NCI-H446 treated with DMSO at 0.1 percent for 48 hours (cell line): ENCODE measurements at regions not wholly inside any gene's neighbourhood (a gene's known extent, or its start where the extent isn't known, plus 50 kb on each side); places are given as distances from the start of the nearest gene placed in this dataset.
"Not testable (repeated sequence)": the region's sequence is repeated elsewhere in the genome, so short reads cannot be mapped to it uniquely, and the experiment has no call there.

Experiments used
- DNase-seq: peaks from one replicate; lab custom pipeline; 2025; lab: John Stamatoyannopoulos, UW

- no peak for DNase-seq
Measured at GRCh38 chr2:36058076-36058475, 297.5 kb upstream of the CRIM1 start.

- DNase-seq, result no peak
Measured at GRCh38 chr2:36052819-36053218, 302.8 kb upstream of the CRIM1 start.

- DNase-seq, result no peak
Measured at GRCh38 chr2:36044411-36044810, 311.2 kb upstream of the CRIM1 start.

- no peak for DNase-seq
Measured at GRCh38 chr2:36035137-36035536, 320.4 kb upstream of the CRIM1 start.

GRCh38 chr2:36032046-36032445 is 323.5 kb upstream of the CRIM1 start:
- no peak for DNase-seq

GRCh38 chr2:36031471-36031870 is 324.1 kb upstream of the CRIM1 start:
- no peak for DNase-seq

GRCh38 chr2:36027616-36028015 is 328.0 kb upstream of the CRIM1 start:
- no peak for DNase-seq

- no peak for DNase-seq
Measured at GRCh38 chr2:36013064-36013463, 342.5 kb upstream of the CRIM1 start.

GRCh38 chr2:36006444-36006843 is 349.1 kb upstream of the CRIM1 start:
- no peak for DNase-seq

GRCh38 chr2:36002941-36003340 is 352.6 kb upstream of the CRIM1 start:
- no peak for DNase-seq

- DNase-seq, result no peak
Measured at GRCh38 chr2:35997488-35997887, 358.1 kb upstream of the CRIM1 start.

- no peak for DNase-seq
Measured at GRCh38 chr2:35989503-35989902, 366.1 kb upstream of the CRIM1 start.

- no peak for DNase-seq
Measured at GRCh38 chr2:35989040-35989439, 366.5 kb upstream of the CRIM1 start.

GRCh38 chr2:35986871-35987270 is 368.7 kb upstream of the CRIM1 start:
- DNase-seq, result no peak

- DNase-seq, result no peak
Measured at GRCh38 chr2:35978218-35978617, 377.4 kb upstream of the CRIM1 start.

- no peak for DNase-seq
Measured at GRCh38 chr2:35976611-35977010, 379.0 kb upstream of the CRIM1 start.

GRCh38 chr2:35973737-35974132 is 381.8 kb upstream of the CRIM1 start:
- no peak for DNase-seq

- no peak for DNase-seq
Measured at GRCh38 chr2:35973132-35973736, 382.3 kb upstream of the CRIM1 start.

- no peak for DNase-seq
Measured at GRCh38 chr2:35963824-35964223, 391.8 kb upstream of the CRIM1 start.

- DNase-seq, result no peak
Measured at GRCh38 chr2:35963357-35963756, 392.2 kb upstream of the CRIM1 start.

GRCh38 chr2:35962585-35963146 is 392.9 kb upstream of the CRIM1 start:
- DNase-seq, result no peak

- no peak for DNase-seq
Measured at GRCh38 chr2:35960596-35960995, 395.0 kb upstream of the CRIM1 start.

- not testable (repeated sequence) for DNase-seq
Measured at GRCh38 chr2:35957053-35957452, 398.5 kb upstream of the CRIM1 start.

- DNase-seq, result no peak
Measured at GRCh38 chr2:35946478-35946877, 409.1 kb upstream of the CRIM1 start.
